Common myeloid progenitor, CD34-positive (primary cell): ENCODE measurements at regions not wholly inside any gene's neighbourhood (a gene's known extent, or its start where the extent isn't known, plus 50 kb on each side); places are given as distances from the start of the nearest gene placed in this dataset.

Experiments used
- CTCF ChIA-PET: fragments of 350-600 bp; sonication (Branson Sonifier 250); formaldehyde crosslinking; loops from one replicate; lab custom pipeline; 2021; ENCODE audit warnings: antibody characterized with exemption; lab: Charles Lee
- POLR2A ChIA-PET: fragments of 350-600 bp; sonication (Branson Sonifier 250); formaldehyde crosslinking; loops from one replicate; lab custom pipeline; 2021; ENCODE audit warnings: antibody characterized with exemption; lab: Charles Lee
- DNase-seq, 3 donors: peaks; one replicate each; pipeline versions ENCODE4 v3.0.0 to v3.0.0-alpha.2; 2013
- H3K27ac ChIP-seq, 2 experiments: 1 replicate in 1 of 2; 2 replicates in 1 of 2; pipeline ENCODE4 v1.7.0; 2013; ENCODE audit warnings: inconsistent platforms in 2 of 2, low read length in 2 of 2, mild to moderate bottlenecking in 2 of 2, low read depth in 1 of 2, moderate library complexity in 1 of 2; ENCODE audit not compliant: severe bottlenecking in 2 of 2, insufficient read depth in 1 of 2, poor library complexity in 1 of 2
- H3K27me3 ChIP-seq, 5 experiments: replicated peaks in 2 of 5; 1 replicate in 3 of 5; 2 replicates in 2 of 5; pipeline versions ENCODE4 v1.6.1 to v1.7.0; 2013; ENCODE audit warnings: low read length in 4 of 5, mild to moderate bottlenecking in 2 of 5, moderate library complexity in 2 of 5, inconsistent platforms in 1 of 5; ENCODE audit not compliant: insufficient read depth in 5 of 5, control insufficient read depth in 4 of 5
- H3K36me3 ChIP-seq, 4 experiments: 1 replicate in 2 of 4; 2 replicates in 2 of 4; pipeline versions ENCODE4 v1.6.1 to v1.7.0; 2013; ENCODE audit warnings: low read length in 3 of 4, control low read depth in 1 of 4, mild to moderate bottlenecking in 1 of 4; ENCODE audit not compliant: control insufficient read depth in 4 of 4, insufficient read depth in 4 of 4
- H3K4me1 ChIP-seq, 4 experiments: 1 replicate in 3 of 4; 2 replicates in 1 of 4; pipeline versions ENCODE4 v1.6.1 to v1.7.1; 2013; ENCODE audit warnings: low read length in 3 of 4, mild to moderate bottlenecking in 3 of 4, control low read depth in 1 of 4, inconsistent platforms in 1 of 4, moderate library complexity in 1 of 4; ENCODE audit not compliant: control insufficient read depth in 4 of 4, insufficient read depth in 4 of 4; ENCODE audit errors: control extremely low read depth in 1 of 4
- H3K4me3 ChIP-seq, 7 experiments: 1 replicate in 4 of 7; 2 replicates in 3 of 7; pipeline versions ENCODE4 v1.5.1 to v1.7.0; 2013; ENCODE audit warnings: mild to moderate bottlenecking in 7 of 7, low read length in 6 of 7, moderate library complexity in 6 of 7, inconsistent platforms in 2 of 7, low read depth in 2 of 7, control low read depth in 1 of 7; ENCODE audit not compliant: insufficient read depth in 4 of 7, control insufficient read depth in 1 of 7; ENCODE audit errors: extremely low read depth in 1 of 7
- H3K9me3 ChIP-seq, 5 experiments: 1 replicate in 4 of 5; 2 replicates in 1 of 5; pipeline versions ENCODE4 v1.6.1 to v1.7.1; 2013; ENCODE audit warnings: low read length in 4 of 5, mild to moderate bottlenecking in 2 of 5, inconsistent platforms in 1 of 5, low read depth in 1 of 5, moderate library complexity in 1 of 5; ENCODE audit not compliant: control insufficient read depth in 4 of 5, insufficient read depth in 2 of 5; ENCODE audit errors: control extremely low read depth in 1 of 5
- WGBS: methylation state at CpG from one replicate; pipeline ENCODE4 v1.1.5; 2013; ENCODE audit not compliant: insufficient coverage; 5-methylcytosine and 5-hydroxymethylcytosine counted together

DNA sequence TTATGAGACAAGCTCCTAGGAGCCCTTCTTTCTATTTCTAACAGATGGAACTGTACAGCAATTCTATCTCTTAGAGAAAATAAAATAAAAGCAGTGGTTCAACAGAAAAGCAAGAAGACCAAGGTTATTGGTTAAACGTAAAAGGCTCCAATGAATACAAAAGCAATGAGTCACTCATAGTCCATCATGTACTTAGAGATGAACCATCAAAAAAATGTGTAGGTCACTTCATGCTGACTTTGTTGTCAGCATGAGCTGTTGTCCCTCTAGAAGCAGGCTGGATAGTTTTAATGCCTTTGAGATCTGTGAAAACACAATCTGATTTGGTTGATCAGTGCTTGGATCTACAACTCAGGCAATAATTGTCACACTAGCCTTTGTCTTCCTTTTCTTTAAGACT lies 378.6 kb upstream of the ANXA10 start:
- no peak for DNase-seq
- Histone ChIP-seq H3K27ac (no peak overlapping the region), H3K9me3 (no peaks in the 10 kb centered on the region), H3K27me3 (no peaks in the 10 kb centered on the region), H3K36me3 (no peaks in the 10 kb centered on the region), H3K4me3 (no peak overlapping the region), H3K4me1 (no peaks in the 10 kb centered on the region)
- POLR2A ChIA-PET: no interaction called here
- no CpG with 5 or more reads among the region's 1 CpG for WGBS
- CTCF ChIA-PET: interaction anchor here (1.8 kb wide), 1 partner anchor 10 kb away, joined by 4 read pairs; no protein-coding TSS in a partner anchor

DNA sequence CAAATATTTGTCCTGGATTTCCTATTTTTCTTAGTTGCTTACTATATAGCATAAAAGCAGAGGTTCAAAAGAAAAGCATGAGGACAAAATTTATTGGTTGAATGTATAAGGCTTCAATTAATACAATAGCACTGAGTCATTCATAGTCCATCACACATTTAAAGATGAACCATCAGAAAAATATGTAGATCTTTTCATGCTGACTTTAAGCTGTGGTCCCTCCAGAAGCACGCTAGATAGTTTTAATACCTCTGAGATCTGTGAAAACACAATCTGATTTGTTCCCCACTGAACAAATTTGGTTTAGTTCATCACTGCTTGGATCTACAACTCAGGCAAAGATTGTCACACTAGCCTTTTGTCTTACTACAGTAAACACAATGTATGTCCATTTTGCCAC lies 377.2 kb upstream of the ANXA10 start:
- ChIA-PET CTCF (interaction anchor here (1.3 kb wide), 1 partner anchor 10 kb away, joined by 3 read pairs; no protein-coding TSS in a partner anchor), POLR2A (no interaction called here)
- Histone ChIP-seq H3K9me3 (no peaks in the 10 kb centered on the region), H3K27ac (no peak overlapping the region), H3K27me3 (no peaks in the 10 kb centered on the region), H3K4me1 (no peaks in the 10 kb centered on the region), H3K36me3 (no peaks in the 10 kb centered on the region), H3K4me3 (no peak overlapping the region)
- no peak for DNase-seq
- 100% methylated on average over 1 of the region's 1 CpG for WGBS

DNA sequence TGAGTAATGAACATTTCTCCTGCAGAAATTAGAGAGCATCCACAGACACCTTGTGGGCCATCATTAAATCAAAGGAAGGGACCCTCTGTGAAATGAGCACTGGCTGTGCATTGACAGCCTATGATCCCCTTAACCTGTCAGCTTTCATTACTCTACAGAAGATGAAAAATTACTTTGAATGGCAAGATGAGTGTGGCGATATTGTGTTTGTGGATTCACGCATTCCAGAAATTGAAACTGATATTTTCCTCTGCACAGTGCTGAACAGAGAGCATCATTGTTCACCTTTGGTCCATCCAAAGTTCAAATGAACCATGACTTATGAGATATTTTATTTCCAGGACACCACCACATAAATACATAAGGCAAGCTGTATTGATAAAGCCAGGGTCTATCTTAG lies 374.8 kb upstream of the ANXA10 start:
- Histone ChIP-seq H3K4me1 (no peaks in the 10 kb centered on the region), H3K27ac (no peak overlapping the region), H3K27me3 (no peaks in the 10 kb centered on the region), H3K36me3 (no peaks in the 10 kb centered on the region), H3K9me3 (no peaks in the 10 kb centered on the region), H3K4me3 (no peak overlapping the region)
- no peak for DNase-seq
- CTCF ChIA-PET: no interaction called here
- POLR2A ChIA-PET: no interaction called here
- WGBS: 92% methylated on average over 2 of the region's 2 CpGs

DNA sequence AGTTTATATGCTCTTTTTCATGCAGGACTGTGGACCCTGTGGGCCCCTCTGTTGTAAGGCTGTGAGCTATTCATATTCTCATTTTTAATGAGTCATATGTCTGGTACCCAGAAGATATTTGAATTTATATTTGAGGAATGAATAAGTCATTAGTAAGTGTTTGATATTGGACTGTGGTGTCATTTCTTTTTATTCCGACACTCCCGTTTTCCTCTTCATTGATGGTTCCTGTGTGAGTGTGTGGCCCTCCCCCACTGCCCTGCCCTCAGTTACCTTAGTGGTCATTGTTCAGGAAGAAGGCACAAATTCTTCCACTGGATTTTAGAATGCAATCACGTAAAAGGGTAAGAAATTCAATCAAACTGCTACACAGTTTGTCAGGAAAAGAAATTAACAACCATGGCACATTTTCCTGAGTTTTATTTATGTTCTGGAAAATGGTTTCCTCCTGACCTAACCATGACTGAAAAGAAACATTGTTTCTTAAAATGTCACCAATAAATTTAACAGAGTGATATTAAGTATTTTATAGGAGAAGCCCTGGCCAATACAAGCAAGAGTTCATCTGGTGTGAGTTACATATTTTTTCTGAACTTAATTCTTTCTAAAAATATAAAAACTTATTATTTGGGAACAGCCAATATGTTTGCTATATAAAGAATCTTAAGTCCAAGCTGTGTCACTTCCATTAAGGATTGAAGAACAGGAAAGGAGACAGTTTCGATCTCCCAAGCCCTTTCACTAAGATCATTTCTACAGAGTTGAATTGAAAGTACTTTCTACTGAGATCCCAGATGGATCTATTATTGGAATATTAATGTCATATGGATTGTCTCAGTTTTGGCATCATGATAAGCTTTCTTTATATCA lies 370.5 kb upstream of the ANXA10 start:
- no peak overlapping the region for H3K4me3 ChIP-seq
- CTCF ChIA-PET: no interaction called here
- no peaks in the 10 kb centered on the region for H3K27me3 ChIP-seq
- H3K4me1 ChIP-seq: no peaks in the 10 kb centered on the region
- H3K9me3 ChIP-seq: no peaks in the 10 kb centered on the region
- POLR2A ChIA-PET: no interaction called here
- H3K36me3 ChIP-seq: no peaks in the 10 kb centered on the region
- WGBS: 100% methylated on average over 3 of the region's 4 CpGs
- H3K27ac ChIP-seq: no peak overlapping the region
- DNase-seq: no peak

DNA sequence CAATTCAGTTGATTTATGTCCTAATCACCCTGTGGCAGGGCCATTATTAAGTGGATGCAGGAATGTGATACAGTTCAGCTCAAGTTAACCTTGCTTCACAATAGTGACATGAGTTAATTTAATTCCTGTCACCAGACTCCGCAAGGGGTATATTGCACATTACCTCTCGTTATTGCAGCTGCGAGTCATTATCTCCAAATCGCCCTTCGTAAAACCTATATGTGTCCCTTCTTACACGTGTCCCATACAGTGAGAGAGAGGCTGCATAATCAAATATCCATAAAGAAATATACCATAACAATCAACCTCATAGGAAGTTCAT lies 369.9 kb upstream of the ANXA10 start:
- CTCF ChIA-PET: no interaction called here

DNA sequence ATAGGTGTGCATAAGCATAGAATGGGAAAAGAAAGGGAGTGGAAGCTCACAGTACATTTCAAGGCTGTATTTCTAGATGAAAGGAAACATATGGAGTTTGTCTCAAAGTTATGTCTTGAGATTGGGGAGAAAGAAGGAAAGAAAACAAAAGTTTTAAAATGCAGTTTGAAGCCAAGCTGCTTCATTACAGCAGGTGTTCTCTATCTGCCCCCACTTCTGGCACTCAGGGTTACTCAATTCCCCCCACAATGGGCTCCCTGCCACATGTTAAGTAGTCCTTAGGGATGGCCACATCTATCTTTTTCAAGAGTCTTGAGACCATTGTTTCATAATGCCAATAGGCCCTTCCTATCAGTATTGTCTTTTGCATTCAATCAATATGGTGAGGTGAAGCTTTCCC lies 367.4 kb upstream of the ANXA10 start:
- DNase-seq: no peak
- Histone ChIP-seq H3K9me3 (peaks cover 0 to 2% (median under 1%) of the 10 kb centered on the region in 5 experiments), H3K27me3 (no peaks in the 10 kb centered on the region), H3K27ac (no peak overlapping the region), H3K4me3 (no peak overlapping the region), H3K4me1 (no peaks in the 10 kb centered on the region), H3K36me3 (no peaks in the 10 kb centered on the region)
- ChIA-PET CTCF (interaction anchor here (1.0 kb wide), 1 partner anchor 10 kb away, joined by 3 read pairs; no protein-coding TSS in a partner anchor), POLR2A (no interaction called here)

More for the DNA sequence above, 369.9 kb upstream of the ANXA10 start:
- Histone ChIP-seq H3K27me3 (no peaks in the 10 kb centered on the region), H3K27ac (no peak overlapping the region), H3K4me1 (no peaks in the 10 kb centered on the region), H3K4me3 (no peak overlapping the region), H3K9me3 (no peaks in the 10 kb centered on the region), H3K36me3 (no peaks in the 10 kb centered on the region)
- 85% methylated on average over 6 of the region's 6 CpGs for WGBS
- DNase-seq: no peak
- POLR2A ChIA-PET: no interaction called here

DNA sequence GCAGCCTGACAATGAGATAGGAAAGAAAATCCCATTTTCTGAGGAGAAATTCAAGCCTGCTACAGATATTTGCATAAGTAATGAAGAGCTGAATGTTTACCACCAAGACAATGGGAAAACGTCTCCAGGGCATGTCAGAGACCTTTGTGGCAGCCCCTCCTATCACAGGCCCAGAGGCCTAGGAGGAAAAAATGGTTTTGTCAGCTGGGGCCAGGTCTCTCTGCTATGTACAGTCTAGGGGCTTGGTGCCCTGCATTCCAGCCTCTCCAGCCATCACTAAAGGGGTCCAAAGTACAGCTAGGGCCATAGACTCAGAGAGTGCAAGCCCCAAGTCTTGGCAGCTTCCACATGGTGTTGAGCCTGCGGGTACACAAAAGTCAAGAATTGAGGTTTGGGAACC lies 361.6 kb upstream of the ANXA10 start:
- Histone ChIP-seq H3K4me1 (no peaks in the 10 kb centered on the region), H3K27me3 (no peaks in the 10 kb centered on the region), H3K9me3 (peaks cover 2 to 11% (median 5%) of the 10 kb centered on the region in 5 experiments), H3K4me3 (no peak overlapping the region), H3K36me3 (no peaks in the 10 kb centered on the region), H3K27ac (no peak overlapping the region)
- ChIA-PET POLR2A (no interaction called here), CTCF (no interaction called here)
- 64% methylated on average over 2 of the region's 2 CpGs for WGBS
- DNase-seq: no peak
